ENCODE measurements at regions not wholly inside any gene's neighbourhood (a gene's known extent, or its start where the extent isn't known, plus 50 kb on each side); places are given as distances from the start of the nearest gene placed in this dataset.
"Not testable (repeated sequence)": the region's sequence is repeated elsewhere in the genome, so short reads cannot be mapped to it uniquely, and the experiment has no call there.

DNA sequence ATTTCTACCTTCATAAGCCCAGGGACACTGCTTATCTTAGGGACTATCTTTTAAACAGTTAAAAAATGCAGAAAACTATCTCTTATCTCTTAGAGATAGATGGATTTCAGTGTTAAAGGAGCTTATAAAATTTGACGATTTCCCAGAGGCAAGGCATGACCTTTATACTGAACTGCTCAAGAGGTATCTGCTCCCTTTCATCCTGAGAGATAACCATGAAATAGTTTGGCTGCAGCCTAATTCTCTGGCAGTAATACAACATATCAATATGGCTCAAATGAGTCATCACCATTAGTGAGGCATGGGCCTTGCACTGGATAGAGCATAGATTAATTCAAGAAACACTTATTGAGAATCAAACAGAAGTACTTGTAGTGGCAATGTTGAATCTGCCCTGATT is 348.2 kb upstream of the GRIA3 start:
- no peak for DNase-seq

DNA sequence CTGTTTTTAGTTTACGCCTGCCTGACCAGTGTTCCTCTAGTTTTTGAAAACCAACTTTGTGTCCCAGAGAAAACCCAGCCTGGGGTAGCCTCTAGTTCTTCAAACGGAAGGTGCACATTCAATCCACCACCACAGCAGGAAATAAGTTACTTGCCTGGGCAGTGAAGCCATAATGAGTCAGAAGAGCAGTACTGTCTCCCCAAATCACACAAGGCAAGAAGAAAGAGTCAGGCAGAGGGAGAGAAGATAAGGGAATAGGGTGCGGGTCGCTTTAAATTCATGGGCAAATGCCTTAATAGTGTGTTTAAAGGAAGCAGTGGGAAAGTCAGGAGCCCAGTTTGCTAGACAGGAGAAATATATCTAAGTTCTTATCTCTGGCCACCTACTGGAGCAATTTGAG is 333.8 kb upstream of the GRIA3 start:
- DNase-seq: no peak

DNA sequence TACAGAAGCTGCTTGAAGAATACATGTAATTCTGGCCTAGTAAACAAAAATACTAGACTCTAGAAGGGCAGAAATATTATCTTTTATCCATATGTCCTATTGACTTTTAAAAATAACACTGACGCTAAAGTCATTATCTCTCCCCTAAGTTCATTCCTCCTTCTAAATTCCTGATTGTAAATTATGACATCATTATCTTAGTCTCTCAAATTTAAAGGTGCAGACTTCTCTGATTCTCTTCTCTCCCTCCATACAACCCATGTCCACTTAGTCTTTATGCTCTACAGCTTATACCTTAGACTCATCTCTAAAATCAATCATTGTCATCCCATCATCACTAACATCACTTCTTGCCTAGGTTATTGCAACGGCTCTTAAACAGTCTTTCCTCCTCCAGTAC is 327.9 kb upstream of the GRIA3 start:
- no peak for DNase-seq

DNA sequence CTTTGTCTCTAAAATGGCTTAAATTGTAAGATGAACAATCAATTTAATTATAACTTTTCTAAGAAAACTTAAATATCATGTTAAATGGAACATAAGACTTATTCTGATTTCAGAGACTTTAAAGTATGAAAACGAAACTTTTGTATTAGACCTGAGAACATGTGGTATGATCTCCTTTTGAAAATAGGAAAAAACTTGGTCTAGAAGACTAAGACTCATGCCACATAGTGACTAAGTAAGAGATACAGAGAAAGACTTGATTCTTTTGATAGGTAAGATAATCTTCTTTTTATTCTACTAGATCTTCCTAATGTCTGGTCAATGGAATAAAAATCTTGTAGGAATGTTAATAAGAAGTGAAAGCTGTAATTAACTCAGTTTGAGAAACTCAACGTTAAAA is 326.3 kb upstream of the GRIA3 start:
- DNase-seq: no peak

DNA sequence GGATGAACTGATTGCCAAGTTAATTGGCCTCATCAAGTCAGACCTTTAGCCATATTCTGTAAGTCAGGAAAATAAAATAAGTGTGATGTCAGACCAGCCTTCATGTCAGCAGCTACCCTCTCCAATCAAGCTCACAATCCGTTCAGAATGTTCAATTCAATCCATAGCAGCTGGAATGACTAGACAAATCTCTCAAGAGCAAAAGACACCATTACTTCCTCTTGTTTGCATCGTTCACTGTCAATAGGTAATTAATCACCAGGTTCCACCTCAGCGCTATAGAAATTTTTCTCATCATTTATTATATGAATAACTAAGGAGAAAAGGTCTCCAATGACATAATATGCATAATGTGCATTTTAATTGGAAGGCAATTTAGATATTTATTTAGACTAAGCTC is 321.0 kb upstream of the GRIA3 start:
- no peak for DNase-seq

DNA sequence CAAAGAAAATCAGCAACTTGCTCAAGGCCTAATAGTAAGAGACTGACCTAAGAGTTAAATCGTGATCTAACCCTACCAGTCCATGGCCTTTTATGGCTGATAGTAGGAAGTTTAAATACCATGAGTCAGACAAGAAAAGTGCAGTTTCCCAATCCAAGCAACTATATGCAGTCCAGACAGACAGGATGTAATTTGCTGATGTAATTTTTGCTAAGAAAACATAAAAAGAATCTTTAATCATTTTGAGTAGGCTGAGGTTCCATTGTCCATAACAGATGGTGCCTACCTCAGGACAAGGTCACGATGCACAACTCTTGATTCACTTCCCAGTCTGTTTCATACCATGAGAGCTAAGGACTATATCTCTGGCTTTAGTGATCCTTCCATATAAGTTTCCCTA is 317.5 kb upstream of the GRIA3 start:
- no peak for DNase-seq

DNA sequence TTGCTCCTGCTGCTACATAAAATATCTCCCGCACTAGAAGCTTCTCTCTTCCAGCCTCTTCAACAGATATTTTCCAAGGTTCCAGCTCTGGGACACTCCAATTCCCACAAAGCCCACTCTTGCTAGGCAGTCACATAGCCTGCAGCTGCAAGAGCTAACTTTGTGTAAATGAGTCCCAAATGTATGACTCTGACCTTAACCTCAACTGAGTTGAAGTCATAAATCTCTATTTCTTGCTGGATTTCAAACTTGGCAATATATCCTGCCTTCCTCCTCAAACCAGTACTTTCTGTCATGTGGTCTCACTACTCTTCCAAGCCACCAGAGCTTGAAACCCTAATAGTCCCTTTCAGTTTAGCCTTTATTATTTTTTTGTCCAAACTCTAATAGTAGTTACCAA is 315.4 kb upstream of the GRIA3 start:
- DNase-seq: no peak

DNA sequence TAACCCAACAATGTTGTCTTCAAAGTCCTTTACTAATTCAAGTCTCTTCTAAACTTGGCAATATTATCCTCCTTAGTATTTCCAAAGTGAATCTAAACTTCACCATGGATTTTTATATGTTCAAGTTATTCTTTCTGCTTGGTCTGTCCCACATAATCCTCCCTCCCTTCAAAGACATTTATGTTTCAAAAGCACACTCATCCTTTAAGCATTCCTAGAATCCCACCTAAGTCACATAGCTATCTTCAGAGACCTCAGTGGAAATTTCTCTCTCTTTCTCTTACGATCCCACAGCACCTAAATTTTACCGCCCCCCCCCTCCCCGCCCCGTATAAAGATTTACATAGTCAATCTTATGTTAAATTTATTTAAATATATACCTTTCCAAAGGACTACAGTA is 314.9 kb upstream of the GRIA3 start:
- no peak for DNase-seq

DNA sequence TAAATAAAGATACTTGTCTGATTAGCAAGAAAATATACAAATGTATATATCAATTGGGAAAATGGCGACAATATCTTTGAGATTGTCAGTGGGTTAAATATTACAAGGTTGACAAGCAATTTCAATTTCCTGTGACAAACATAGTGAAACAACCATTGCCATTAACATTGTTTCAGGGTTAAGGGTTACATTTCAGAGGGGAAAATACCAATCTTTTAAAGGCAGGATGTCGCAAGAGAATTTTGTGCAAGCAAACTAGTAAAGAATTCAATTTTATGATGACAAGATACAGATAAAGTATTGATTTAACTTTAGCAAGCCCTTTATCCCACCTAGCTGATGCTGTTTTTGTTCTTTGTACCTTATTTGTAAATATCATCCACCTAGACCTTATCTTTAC is 305.8 kb upstream of the GRIA3 start:
- no peak for DNase-seq

DNA sequence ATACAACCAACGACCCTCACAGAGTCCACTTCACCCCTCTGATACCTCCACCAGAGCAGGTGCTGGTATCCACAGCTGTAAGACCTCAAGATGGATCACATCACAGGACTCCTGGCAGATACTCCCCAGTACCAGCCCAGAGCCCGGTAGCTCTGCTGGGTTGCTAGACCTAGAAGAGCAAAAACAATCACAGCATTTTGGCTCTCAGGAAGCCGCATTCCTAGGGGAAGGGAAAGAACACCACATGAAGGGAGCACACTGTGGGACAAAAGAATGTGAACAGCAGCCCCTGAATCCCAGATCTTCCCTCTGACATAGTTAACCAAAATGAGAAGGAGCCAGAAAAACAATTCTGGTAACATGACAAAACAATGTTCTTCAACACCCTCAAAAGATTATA is 303.1 kb upstream of the GRIA3 start:
- DNase-seq: no peak

DNA sequence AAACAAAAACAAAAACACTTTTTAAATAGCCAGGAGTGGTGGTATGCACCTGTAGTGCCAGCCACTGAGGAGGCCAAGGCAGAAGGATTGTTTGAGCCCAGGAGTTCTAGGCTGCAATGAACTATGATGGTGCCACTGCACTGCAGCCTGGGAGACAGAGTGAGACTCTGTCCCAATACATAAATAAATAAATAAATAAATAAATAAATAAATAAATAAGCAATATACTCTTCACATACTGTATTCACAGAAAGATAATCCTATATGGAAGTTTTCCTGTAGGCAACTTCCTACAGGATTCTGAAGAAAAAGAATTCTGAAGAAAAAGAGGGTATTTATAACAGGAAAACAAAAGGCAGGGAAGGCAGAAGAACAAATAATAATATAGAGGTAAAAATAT is 293.3 kb upstream of the GRIA3 start:
- DNase-seq: no peak

DNA sequence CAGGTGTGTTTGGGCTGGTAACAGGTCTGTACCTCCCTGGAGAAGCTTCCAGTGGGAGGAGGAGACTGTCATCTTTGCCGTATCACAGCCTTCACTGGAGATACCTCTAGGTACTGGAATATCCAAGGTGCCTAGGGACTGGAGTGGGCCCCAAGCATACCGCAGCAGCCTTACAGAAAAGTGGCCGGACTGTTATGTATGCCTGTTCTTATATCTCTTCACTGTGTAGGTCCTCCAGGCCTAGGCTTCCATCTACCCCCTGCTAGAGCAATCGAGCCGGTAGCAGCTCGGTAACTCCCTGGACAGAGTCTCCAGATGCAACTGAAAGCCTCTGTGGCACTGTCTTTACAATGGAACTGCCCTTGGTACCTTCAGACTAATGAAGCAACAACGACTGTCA is 277.4 kb upstream of the GRIA3 start:
- no peak for DNase-seq

DNA sequence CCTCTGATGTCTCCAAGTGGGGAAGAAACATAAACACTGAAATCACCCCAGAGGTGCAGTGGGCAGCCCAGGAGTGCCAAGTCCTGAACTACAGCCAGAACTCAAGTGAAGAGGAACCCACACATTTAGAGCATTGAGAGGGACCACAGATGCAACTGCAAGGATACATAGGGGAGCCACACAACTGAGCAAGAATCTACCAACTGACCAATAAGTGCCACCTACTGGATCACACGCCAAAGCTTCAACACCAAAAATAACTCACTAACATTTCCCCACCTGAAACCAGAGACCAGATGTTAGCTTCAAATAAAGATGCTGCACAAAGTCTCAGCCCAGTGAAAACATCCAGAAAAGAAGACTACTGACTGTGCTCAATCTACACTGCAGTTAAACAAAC is 276.7 kb upstream of the GRIA3 start:
- DNase-seq: no peak

DNA sequence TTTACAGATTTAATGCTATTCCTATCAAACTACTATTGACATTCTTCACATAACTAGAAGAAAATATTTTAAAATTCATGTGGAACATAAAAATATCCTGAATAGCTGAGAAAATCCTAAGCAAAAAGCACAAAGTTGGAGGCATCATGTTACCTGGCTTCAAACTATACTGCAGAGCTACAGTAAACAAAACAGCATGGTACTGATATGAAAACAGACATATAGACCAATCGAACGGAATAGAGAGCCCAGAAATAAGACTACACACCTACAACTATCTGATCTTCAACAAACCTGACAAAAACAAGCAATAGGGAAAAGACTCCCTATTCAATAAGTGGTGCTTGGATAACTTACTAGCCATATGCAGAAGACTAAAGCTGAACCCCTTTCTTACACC is 273.4 kb upstream of the GRIA3 start:
- DNase-seq: no peak

DNA sequence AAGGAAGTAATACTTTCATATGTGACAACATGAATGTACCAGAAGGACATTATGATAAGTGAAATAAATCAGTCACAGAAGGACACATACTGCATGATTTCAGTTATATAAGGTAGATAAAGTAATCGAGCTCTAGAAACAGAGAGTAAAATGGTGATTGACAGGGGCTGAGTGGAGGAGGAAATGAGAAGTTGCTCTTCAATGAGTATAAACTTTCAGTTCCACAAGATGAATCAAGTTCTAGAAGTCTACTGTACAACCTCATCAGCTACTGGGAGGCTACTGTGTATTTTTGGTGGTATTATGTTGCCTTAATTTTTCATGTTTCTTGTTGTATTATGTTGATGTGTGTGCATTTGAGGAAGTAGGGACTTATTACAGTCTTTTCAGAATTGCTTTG is 270.9 kb upstream of the GRIA3 start:
- no peak for DNase-seq

DNA sequence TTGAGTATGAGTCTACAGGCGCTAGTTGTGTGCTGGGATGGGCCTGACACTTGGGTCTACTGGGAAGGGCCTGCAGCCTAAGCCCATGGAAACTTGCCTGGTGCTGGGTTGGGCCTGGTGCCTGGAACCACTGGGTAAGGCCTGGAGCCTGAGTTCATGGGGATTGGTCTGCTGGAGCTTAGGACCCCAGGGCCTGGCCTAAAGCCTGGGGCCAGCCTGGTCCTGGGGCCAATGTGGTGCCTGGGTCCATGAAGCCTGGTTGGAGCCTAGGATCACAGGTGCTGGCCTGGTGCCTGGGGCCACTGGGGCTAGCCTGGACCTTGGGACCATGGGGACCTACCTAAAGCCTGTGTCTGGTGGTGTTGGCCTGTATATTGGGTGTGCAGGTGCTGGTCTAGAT is 270.3 kb upstream of the GRIA3 start:
- no peak for DNase-seq

DNA sequence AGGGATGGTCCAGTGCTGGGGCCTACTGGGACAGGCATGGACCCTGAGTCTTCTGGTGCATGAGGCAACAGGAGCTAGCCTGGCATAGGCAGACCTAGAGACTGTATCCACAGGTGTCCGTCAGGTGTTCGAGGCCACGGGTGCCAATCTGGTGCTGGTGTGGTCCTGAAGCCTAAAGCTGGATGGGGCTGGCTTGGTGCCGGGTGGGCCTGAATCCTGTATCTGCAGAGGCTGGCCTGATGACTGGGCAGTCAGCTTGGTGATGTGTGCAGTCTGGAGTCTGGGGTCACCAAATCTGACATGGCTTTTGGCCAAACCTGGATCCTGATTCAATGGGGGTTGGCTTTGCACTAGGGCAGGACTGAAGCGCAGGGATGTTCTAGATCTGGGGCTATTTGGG is 269.8 kb upstream of the GRIA3 start:
- DNase-seq: no peak

DNA sequence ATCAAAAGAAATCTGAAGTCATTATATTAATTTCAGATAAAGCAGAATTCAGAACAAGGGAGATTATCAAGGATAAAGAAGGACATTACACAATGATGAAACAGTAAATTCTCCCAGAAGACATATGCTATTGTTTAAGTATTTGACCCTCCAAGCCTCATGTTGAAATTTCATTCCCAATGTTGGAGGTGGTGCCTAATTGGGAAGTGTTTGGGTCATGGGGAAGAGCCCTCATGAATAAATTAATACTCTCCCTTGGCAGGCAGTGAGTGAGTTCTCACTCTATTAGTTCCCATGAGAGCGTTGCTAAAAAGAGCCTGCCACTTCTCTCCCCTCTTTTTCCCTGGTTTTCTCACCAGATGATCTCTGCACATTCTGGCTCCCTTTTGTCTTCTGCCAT is 249.9 kb upstream of the GRIA3 start:
- DNase-seq: no peak

DNA sequence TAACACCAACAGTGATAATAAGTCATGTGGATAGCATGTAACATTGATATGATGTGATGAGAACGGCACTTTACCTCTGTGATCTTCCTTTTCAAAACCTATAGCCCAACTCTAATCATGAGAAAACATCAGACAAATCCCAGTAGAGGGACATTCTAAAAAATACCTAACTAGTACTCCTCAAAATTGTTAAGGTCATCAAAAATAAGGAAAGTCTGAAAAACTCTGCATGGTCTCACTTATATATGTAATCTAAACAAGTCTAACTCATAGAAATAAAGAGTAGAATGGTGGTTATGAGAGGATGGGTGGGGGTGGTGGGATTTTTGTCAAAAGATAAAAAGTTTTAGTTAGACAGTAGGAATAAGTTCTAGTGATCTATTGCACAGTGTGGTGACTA is 243.9 kb upstream of the GRIA3 start:
- no peak for DNase-seq

DNA sequence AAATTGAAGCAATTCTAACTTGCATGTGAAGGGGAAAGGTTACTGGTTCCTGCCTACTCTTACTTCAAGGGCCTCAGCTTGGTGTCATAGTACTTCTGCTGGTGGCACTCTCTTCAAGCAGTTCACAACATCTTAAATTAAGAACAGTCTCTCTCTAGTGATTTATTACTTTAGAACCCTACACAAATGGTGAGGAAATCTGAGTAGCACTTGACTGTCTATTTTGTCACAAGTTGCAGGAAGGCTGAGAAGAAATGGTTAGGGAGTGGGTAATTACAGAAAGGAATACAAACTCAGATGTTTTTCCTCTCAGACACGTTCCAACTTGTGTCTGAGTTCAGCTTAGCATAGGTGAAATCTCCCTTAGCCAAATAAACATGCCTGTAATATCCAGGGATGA is 242.3 kb upstream of the GRIA3 start:
- DNase-seq: no peak

DNA sequence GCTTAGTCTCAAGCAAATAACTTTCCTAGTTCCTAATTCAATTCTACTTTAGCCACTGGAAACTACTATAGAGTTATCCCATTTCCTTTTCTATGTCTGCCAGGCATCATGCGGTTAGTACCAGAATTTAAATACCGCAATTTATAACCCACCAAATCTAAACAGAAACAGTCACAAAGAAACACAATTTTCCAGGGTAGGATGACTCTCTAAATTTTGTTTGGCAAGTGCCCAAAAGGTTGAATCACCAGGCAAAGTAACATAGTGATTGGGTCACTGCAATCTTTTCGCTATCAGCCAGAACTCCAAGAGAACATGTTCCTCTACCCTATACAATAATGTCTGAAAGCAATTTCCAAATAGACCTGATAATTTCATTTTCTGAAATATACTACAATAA is 240.2 kb upstream of the GRIA3 start:
- no peak for DNase-seq

DNA sequence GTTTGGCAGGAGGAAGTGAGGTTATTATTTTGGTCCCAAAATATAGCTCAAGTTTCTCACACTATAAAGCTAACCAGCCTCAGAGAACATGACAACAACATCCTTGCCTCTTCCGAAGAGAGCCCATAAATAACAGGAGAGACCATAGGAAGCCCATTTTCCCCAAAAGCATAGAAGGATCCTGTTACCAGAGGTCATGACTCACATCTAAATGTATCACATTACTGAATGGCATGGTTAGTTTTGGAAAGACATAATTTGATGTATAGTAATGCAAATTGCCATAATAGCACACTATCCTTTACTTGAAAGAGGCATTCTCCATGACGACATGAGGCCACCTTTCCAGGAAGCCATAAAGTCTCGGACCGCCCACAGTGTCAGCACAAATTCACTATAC is 238.8 kb upstream of the GRIA3 start:
- no peak for DNase-seq

DNA sequence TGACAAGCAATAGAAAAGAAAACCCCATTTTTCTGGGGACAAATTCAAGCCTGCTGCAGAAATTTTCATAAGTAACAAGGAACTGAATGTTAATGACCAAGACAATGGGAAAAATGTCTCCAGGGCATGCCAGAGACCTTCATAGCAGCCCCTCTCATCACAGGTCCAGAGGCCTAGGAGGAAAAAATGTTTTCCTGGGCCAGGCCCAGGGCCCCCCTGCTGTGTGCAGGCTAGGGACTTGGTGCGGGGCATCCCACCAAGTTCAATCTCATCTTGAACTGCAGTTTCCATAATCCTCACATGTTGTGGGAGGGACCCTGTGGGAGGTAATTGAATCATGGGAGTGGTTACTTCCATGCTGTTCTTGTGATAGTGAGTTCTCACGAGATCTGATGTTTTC is 211.5 kb upstream of the GRIA3 start:
- DNase-seq: no peak

DNA sequence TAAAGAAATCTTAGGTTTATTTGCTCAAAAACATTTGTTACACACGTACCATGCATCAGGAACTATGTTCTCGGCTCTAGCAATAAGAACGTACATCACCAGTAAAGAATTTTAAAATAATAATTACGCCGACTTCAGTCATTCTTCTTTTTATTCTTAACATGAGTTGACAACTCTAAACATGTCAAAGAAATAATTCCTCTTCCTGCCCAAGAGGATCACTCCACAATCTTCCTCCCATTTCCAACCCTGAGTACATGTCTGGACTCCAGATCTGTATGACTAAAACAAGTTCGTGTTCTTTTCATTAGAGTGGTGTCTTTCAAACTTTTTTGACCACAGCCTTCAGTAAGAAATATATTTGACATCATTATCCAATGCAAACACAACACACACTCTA is 201.6 kb upstream of the GRIA3 start:
- no peak for DNase-seq

DNA sequence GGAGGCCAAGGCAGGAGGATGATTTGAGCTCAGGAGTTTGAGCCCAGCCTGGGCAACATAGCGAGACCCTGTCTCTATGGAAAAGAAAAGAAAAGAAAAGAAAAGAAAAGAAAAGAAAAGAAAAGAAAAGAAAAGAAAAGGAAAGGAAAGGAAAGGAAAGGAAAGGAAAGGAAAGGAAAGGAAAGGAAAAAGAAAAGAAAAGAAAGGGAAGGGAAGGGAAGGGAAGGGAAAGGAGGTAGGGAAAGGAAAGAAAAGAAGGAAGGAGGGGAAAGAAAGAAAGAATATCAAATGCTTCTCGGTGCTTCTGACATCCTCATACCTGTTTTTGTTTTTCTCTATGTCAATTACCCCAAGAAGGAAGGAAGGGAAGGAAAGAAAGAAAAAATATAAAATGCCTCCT is 181.2 kb upstream of the GRIA3 start:
- not testable (repeated sequence) for DNase-seq

DNA sequence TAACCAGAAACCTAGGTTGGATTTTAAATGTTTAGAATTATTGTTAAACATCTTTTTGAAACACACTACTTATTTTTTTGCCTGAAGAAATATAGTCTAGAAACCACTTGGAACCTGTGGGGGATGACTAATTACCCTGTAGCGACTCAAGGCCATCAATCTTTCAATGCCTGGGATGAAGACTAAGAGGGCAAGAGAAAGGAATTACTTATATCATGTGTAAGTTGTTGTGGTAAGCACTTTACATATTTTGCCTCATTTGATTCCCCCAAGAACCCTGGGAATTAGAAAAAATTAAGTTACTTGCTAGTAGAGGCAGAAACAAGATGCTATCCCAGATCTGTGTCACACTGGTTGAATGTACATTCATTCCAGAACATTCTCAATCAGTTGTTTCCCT is 170.9 kb upstream of the GRIA3 start:
- DNase-seq: no peak

DNA sequence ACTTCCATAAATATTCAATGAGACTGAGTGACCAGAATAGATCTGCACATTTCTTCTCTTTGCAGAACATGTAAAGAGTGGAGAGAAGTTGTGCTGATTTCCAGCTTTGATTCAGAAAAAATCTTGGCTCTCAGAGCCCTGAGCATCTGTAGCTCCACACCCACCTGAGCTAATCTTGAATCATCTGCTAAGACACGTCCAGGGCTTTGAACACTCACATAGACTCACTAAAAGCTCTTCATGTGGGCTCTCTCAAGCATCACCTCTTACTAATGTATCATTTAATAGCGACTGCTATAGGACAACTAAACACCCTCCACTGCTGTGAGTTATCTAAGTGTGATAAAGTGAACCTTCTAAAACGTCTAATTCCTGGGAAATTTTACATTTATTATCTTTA is 147.7 kb upstream of the GRIA3 start:
- no peak for DNase-seq

Measured in NCI-H1694 (cell line).